IMR-90 (cell line): ENCODE measurements at regions not wholly inside any gene's neighbourhood (a gene's known extent, or its start where the extent isn't known, plus 50 kb on each side); places are given as distances from the start of the nearest gene placed in this dataset.

ENCODE experiments used
- ATAC-seq: fragments of 200-7000 bp; cut with Tn5 transposase; 2 replicates; pipeline ENCODE4 v1.9.1; 2020; ENCODE audit warnings: low read depth, mild to moderate bottlenecking, moderate library complexity
- BruUV-seq: library from RNA; stranded (reverse); fragments of 400-500 nt; replicated peaks from 2 replicates; lab custom pipeline; 2021; lab: Mats Ljungman, UMichigan
- CTCF ChIA-PET: fragments of 300-600 bp; formaldehyde crosslinking; extraction: SDS; loops from one replicate; lab custom pipeline; 2021; ENCODE audit warnings: antibody characterized with exemption; lab: Yijun Ruan, JAX
- POLR2A ChIA-PET: fragments of 300-600 bp; sonication (Branson Sonifier 250); formaldehyde crosslinking; loops from one replicate; lab custom pipeline; 2022; ENCODE audit warnings: antibody characterized with exemption; ENCODE audit not compliant: unreplicated experiment; lab: Charles Lee
- DNase-seq: peaks from one replicate; pipeline ENCODE4 v3.0.0; 2013
- H2AFZ ChIP-seq: replicated peaks from 2 replicates; pipeline ENCODE3; 2013; ENCODE audit warnings: low read length, mild to moderate bottlenecking; ENCODE audit not compliant: poor library complexity
- H2AK5ac ChIP-seq: 2 replicates; pipeline ENCODE4 v1.6.1; 2013; ENCODE audit warnings: low read depth, low read length, inconsistent platforms
- H2AK9ac ChIP-seq: replicated peaks from 2 replicates; pipeline ENCODE3; 2013; ENCODE audit warnings: mild to moderate bottlenecking, low read depth, low read length, moderate library complexity; ENCODE audit not compliant: poor library complexity
- H2BK120ac ChIP-seq: 2 replicates; pipeline ENCODE4 v1.6.1; 2013; ENCODE audit warnings: low read depth, low read length, inconsistent platforms
- H2BK15ac ChIP-seq: 3 replicates; pipeline ENCODE4 v1.6.1; 2013; ENCODE audit warnings: low read depth, low read length, inconsistent platforms
- H2BK20ac ChIP-seq: 2 replicates; pipeline ENCODE4 v1.6.1; 2013; ENCODE audit warnings: low read depth, mild to moderate bottlenecking, inconsistent platforms, low read length, moderate library complexity
- H2BK5ac ChIP-seq: 2 replicates; pipeline ENCODE4 v1.6.1; 2013; ENCODE audit warnings: mild to moderate bottlenecking, low read depth, low read length, inconsistent platforms; ENCODE audit not compliant: poor library complexity, severe bottlenecking
- H3K14ac ChIP-seq: replicated peaks from 2 replicates; pipeline ENCODE4 v1.6.1; 2013; ENCODE audit warnings: low read depth, low read length, inconsistent platforms
- H3K18ac ChIP-seq: 2 replicates; pipeline ENCODE4 v1.6.1; 2013; ENCODE audit warnings: low read depth, low read length, control low read depth
- H3K23ac ChIP-seq: 2 replicates; pipeline ENCODE4 v1.6.1; 2013; ENCODE audit warnings: low read depth, low read length, inconsistent platforms
- H3K27ac ChIP-seq: 2 replicates; pipeline ENCODE4 v1.5.1; 2013; ENCODE audit warnings: mild to moderate bottlenecking, control low read depth, low read length; ENCODE audit not compliant: insufficient read depth
- H3K27me3 ChIP-seq: 2 replicates; pipeline ENCODE4 v1.6.1; 2013; ENCODE audit warnings: low read length; ENCODE audit not compliant: control insufficient read depth, insufficient read depth
- H3K36me3 ChIP-seq: 2 replicates; pipeline ENCODE4 v1.6.1; 2013; ENCODE audit warnings: low read length, mixed read lengths; ENCODE audit not compliant: control insufficient read depth, insufficient read depth
- H3K4ac ChIP-seq: 2 replicates; pipeline ENCODE4 v1.6.1; 2013; ENCODE audit warnings: low read depth, low read length, inconsistent platforms
- H3K4me1 ChIP-seq: 2 replicates; pipeline ENCODE4 v1.6.1; 2013; ENCODE audit warnings: low read length, mixed read lengths; ENCODE audit not compliant: control insufficient read depth, insufficient read depth
- H3K4me2 ChIP-seq: 2 replicates; pipeline ENCODE4 v1.6.1; 2013; ENCODE audit warnings: low read depth, mild to moderate bottlenecking, control low read depth, low read length, moderate library complexity
- H3K4me3 ChIP-seq: 2 replicates; pipeline ENCODE4 v1.5.1; 2013; ENCODE audit warnings: low read depth, mild to moderate bottlenecking, control low read depth, low read length, moderate library complexity; ENCODE audit not compliant: insufficient read depth
- H3K56ac ChIP-seq: 2 replicates; pipeline ENCODE4 v1.6.1; 2013; ENCODE audit warnings: low read length, inconsistent platforms; ENCODE audit not compliant: insufficient read depth; ENCODE audit errors: extremely low read depth
- H3K79me1 ChIP-seq, 2 experiments: 2 replicates each; pipeline ENCODE4 v1.6.1; 2013; ENCODE audit warnings: low read length in 2 of 2, inconsistent platforms in 1 of 2, low read depth in 1 of 2
- H3K9ac ChIP-seq: 2 replicates; pipeline ENCODE4 v1.6.1; 2013; ENCODE audit warnings: low read depth, low read length, control low read depth
- H3K9me1 ChIP-seq: 2 replicates; pipeline ENCODE4 v1.6.1; 2013; ENCODE audit warnings: low read length, inconsistent platforms; ENCODE audit not compliant: insufficient read depth
- H3K9me3 ChIP-seq: 2 replicates; pipeline ENCODE4 v1.6.1; 2013; ENCODE audit warnings: low read length; ENCODE audit not compliant: control insufficient read depth, insufficient read depth
- H4K20me1 ChIP-seq: 2 replicates; pipeline ENCODE4 v1.6.1; 2013; ENCODE audit warnings: low read length, inconsistent platforms; ENCODE audit not compliant: insufficient read depth
- H4K5ac ChIP-seq: 2 replicates; pipeline ENCODE4 v1.6.1; 2013; ENCODE audit warnings: mild to moderate bottlenecking, low read depth, low read length, control low read depth
- H4K8ac ChIP-seq, 2 experiments: 2 replicates each; pipeline ENCODE4 v1.6.1; 2013; ENCODE audit warnings: low read depth in 2 of 2, low read length in 2 of 2, control low read depth in 1 of 2, inconsistent platforms in 1 of 2
- H4K91ac ChIP-seq: 2 replicates; pipeline ENCODE4 v1.6.1; 2013; ENCODE audit warnings: low read depth, low read length, inconsistent platforms; ENCODE audit not compliant: insufficient read depth
- BHLHE40 ChIP-seq: fragments of 150-350 bp; IDR thresholded peaks from 2 replicates; pipeline ENCODE4 v1.6.1; 2016; ENCODE audit warnings: mild to moderate bottlenecking, low read depth, low read length
- CEBPB ChIP-seq: IDR thresholded peaks from 2 replicates; pipeline ENCODE4 v1.6.1; 2012; ENCODE audit warnings: low read depth, low read length, improper control_type of control experiment
- CHD1 ChIP-seq: IDR thresholded peaks from 2 replicates; pipeline ENCODE4 v1.6.1; 2012; ENCODE audit warnings: low read depth, low read length, improper control_type of control experiment
- CTCF ChIP-seq: conservative IDR thresholded peaks from 2 replicates; pipeline ENCODE4 v1.5.1; 2012; ENCODE audit warnings: mild to moderate bottlenecking, low read depth, low read length, improper control_type of control experiment
- ELK1 ChIP-seq: fragments of 150-350 bp; IDR thresholded peaks from 2 replicates; pipeline ENCODE4 v1.6.1; 2016; ENCODE audit warnings: low read depth, mild to moderate bottlenecking, low read length, moderate library complexity, borderline replicate concordance
- MAFK ChIP-seq: IDR thresholded peaks from 2 replicates; pipeline ENCODE4 v1.6.1; 2012; ENCODE audit warnings: low read depth, low read length, improper control_type of control experiment
- MAZ ChIP-seq: IDR thresholded peaks from 2 replicates; pipeline ENCODE4 v1.6.1; 2012; ENCODE audit warnings: low read depth, mild to moderate bottlenecking, low read length, improper control_type of control experiment, moderate library complexity, borderline replicate concordance
- NFE2L2 ChIP-seq: fragments of 150-350 bp; IDR thresholded peaks from 2 replicates; pipeline ENCODE4 v1.6.1; 2016; ENCODE audit warnings: low read depth, mild to moderate bottlenecking, low read length
- RCOR1 ChIP-seq: IDR thresholded peaks from 2 replicates; pipeline ENCODE4 v1.6.1; 2012; ENCODE audit warnings: mild to moderate bottlenecking, low read length, improper control_type of control experiment; ENCODE audit not compliant: insufficient replicate concordance
- RFX5 ChIP-seq: IDR thresholded peaks from 2 replicates; pipeline ENCODE4 v1.8.0; 2012; ENCODE audit warnings: low read depth, mild to moderate bottlenecking, low read length, moderate library complexity
- USF2 ChIP-seq: fragments of 150-350 bp; IDR thresholded peaks from 2 replicates; pipeline ENCODE4 v1.6.1; 2017; ENCODE audit warnings: mild to moderate bottlenecking, antibody characterized with exemption, low read length, low read depth
- WGBS, 2 experiments: methylation state at CpG; one replicate each; pipeline versions ENCODE4 v1.1.5 to v1.1.7; 2013; ENCODE audit warnings: missing lambda C conversion rate in 2 of 2; ENCODE audit not compliant: insufficient read length in 1 of 2; ENCODE audit errors: extremely low coverage in 2 of 2; 5-methylcytosine and 5-hydroxymethylcytosine counted together
- dilution Hi-C: fragments of 300-500 bp; cut with HindIII; formaldehyde crosslinking; loops from one replicate; pipeline ENCODE4 v1.14.3; 2018; ENCODE audit warnings: low sequenced_read_pairs; ENCODE audit not compliant: unreplicated experiment
- in situ Hi-C: fragments of 300-500 bp; cut with MboI; formaldehyde crosslinking; loops from 3 replicates; pipeline ENCODE4 v1.14.3; 2019; ENCODE audit warnings: low sequenced_read_pairs, inconsistent platforms, mixed read lengths
- intact Hi-C: fragments of 100-400 bp; cut with micrococcal nuclease; formaldehyde crosslinking; loops from 2 replicates; pipeline ENCODE4 v1.10.0; 2022

GRCh38 chr5:29654954-29655353 is 1538.5 kb upstream of the CDH6 start:
- H2BK20ac ChIP-seq: no peak overlapping the region
- H4K20me1 ChIP-seq: no peaks in the 10 kb centered on the region
- no TSS peak for BruUV-seq
- H3K4me1 ChIP-seq: no peaks in the 10 kb centered on the region
- H2AFZ ChIP-seq: no peak overlapping the region
- no peak overlapping the region for H2BK5ac ChIP-seq
- no peak overlapping the region for H3K4me2 ChIP-seq
- H4K91ac ChIP-seq: no peak overlapping the region
- no peak overlapping the region for H2AK9ac ChIP-seq
- no peaks in the 10 kb centered on the region for H3K79me1 ChIP-seq
- no peak overlapping the region for H2BK15ac ChIP-seq
- intact Hi-C loops: no loop called here
- H4K8ac ChIP-seq: no peak overlapping the region
- H3K27me3 ChIP-seq: no peaks in the 10 kb centered on the region
- no peak overlapping the region for H3K4me3 ChIP-seq
- no peak overlapping the region for H3K27ac ChIP-seq
- no peak overlapping the region for H4K5ac ChIP-seq
- in situ Hi-C loops: no loop called here
- no peak overlapping the region for H3K56ac ChIP-seq
- H3K36me3 ChIP-seq: no peaks in the 10 kb centered on the region
- no peak overlapping the region for H3K18ac ChIP-seq
- H3K23ac ChIP-seq: no peak overlapping the region
- H3K14ac ChIP-seq: no peak overlapping the region
- TF ChIP-seq ELK1: no peak
- no peak for TF ChIP-seq CTCF
- TF ChIP-seq RCOR1: no peak
- TF ChIP-seq NFE2L2: no peak
- no peak for TF ChIP-seq CHD1
- no peak for TF ChIP-seq CEBPB
- no peak for TF ChIP-seq BHLHE40
- no peak for TF ChIP-seq MAFK
- TF ChIP-seq RFX5: no peak
- no peak for TF ChIP-seq MAZ
- TF ChIP-seq USF2: no peak
- no peak overlapping the region for H3K9ac ChIP-seq
- H2AK5ac ChIP-seq: no peak overlapping the region
- ATAC-seq (no peak), DNase-seq (no peak)
- no peak overlapping the region for H2BK120ac ChIP-seq
- ChIA-PET CTCF (interaction anchor here (0.7 kb wide), 1 partner anchor 277 kb away, joined by 3 read pairs; no protein-coding TSS in a partner anchor), POLR2A (no interaction called here)
- dilution Hi-C loops: no loop called here
- no peaks in the 10 kb centered on the region for H3K9me3 ChIP-seq
- WGBS, 2 experiments: no CpG with 5 or more reads among the region's 1 CpG
- H3K4ac ChIP-seq: no peak overlapping the region
- no peaks in the 10 kb centered on the region for H3K9me1 ChIP-seq
